GM12891 (cell line): ENCODE measurements at regions not wholly inside any gene's neighbourhood (a gene's known extent, or its start where the extent isn't known, plus 50 kb on each side); places are given as distances from the start of the nearest gene placed in this dataset.

Source experiments
- PAX5 ChIP-seq: IDR thresholded peaks from 2 replicates; pipeline ENCODE4 v1.6.1; 2011; ENCODE audit warnings: low read length, moderate library complexity, mild to moderate bottlenecking; ENCODE audit not compliant: insufficient read depth, severe bottlenecking
- POLR2A ChIP-seq: IDR thresholded peaks from 2 replicates; pipeline ENCODE4 v1.6.1; 2011; ENCODE audit warnings: low read depth, low read length, control low read depth
- POLR2AphosphoS5 ChIP-seq: IDR thresholded peaks from 2 replicates; pipeline ENCODE4 v1.6.1; 2011; ENCODE audit warnings: low read depth, low read length, control low read depth
- POU2F2 ChIP-seq: IDR thresholded peaks from 2 replicates; pipeline ENCODE4 v1.6.1; 2011; ENCODE audit warnings: low read depth, mild to moderate bottlenecking, control low read depth, low read length, moderate library complexity
- SPI1 ChIP-seq: IDR thresholded peaks from 2 replicates; pipeline ENCODE4 v1.6.1; 2011; ENCODE audit warnings: low read depth, low read length, control low read depth
- TAF1 ChIP-seq: IDR thresholded peaks from 2 replicates; pipeline ENCODE4 v1.6.1; 2011; ENCODE audit warnings: low read depth, low read length, control low read depth

DNA sequence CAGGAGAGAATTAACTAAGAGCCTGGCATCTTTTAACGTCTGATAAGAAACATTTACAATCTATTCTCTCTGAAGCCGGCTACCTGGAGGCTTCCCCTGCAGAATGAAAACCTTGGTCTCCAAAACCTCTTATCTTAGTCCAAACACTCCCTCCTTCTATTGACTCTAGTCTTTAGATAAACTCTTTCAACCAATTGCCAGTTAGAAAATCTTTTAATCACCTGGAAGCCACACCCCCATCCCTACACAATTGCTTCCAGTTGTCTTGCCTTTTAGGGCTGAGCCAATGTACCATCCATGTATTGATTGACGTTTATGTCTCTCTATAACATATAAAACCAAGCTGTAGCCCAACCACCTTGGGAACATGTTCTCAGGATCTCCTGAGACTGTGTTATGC is 1343.1 kb upstream of the C9orf72 start:
- no peak for TF ChIP-seq POLR2A
- TF ChIP-seq TAF1, result no peak
- TF ChIP-seq POLR2AphosphoS5, result no peak
- TF ChIP-seq PAX5, result no peak
- TF ChIP-seq POU2F2, result no peak
- TF ChIP-seq SPI1, result no peak
